ENCODE measurements at regions not wholly inside any gene's neighbourhood (a gene's known extent, or its start where the extent isn't known, plus 50 kb on each side); places are given as distances from the start of the nearest gene placed in this dataset.

GRCh38 chr5:58087905-58088304 lies 372.0 kb downstream of the PLK2 start:
- no peak overlapping the region for H3K4me3 ChIP-seq
- TF ChIP-seq POLR2AphosphoS5 (IDR thresholded peaks at IDR 0.05), result no peak
- no peak for TF ChIP-seq EP300 (IDR thresholded peaks at IDR 0.05)
- TF ChIP-seq POLR2A (IDR thresholded peaks at IDR 0.05), result no peak
- TF ChIP-seq CTCF (IDR thresholded peaks at IDR 0.05), result no peak
- H3K9me3 ChIP-seq, result no peaks in the 10 kb centered on the region
- H3K27me3 ChIP-seq, result no peaks in the 10 kb centered on the region
- no peaks in the 10 kb centered on the region for H3K4me1 ChIP-seq
- no peak overlapping the region for H3K27ac ChIP-seq
- DNase-seq (no peak), ATAC-seq (ENCODE audit: low FRiP score in 2 of 2) (no peak)
- 70 to 74% methylated on average over 2 of the region's 2 CpGs for WGBS, 2 donors
- no peaks in the 10 kb centered on the region for H3K36me3 ChIP-seq

GRCh38 chr5:58087123-58087522 lies 372.8 kb downstream of the PLK2 start:
- no peak for ATAC-seq (ENCODE audit: low FRiP score in 2 of 2)
- no peaks in the 10 kb centered on the region for H3K9me3 ChIP-seq
- no peak overlapping the region for H3K4me3 ChIP-seq
- H3K27ac ChIP-seq, result no peak overlapping the region
- no peak for DNase-seq
- no peaks in the 10 kb centered on the region for H3K4me1 ChIP-seq
- H3K27me3 ChIP-seq, result no peaks in the 10 kb centered on the region
- 56 to 80% methylated on average over 1 of the region's 1 CpG for WGBS, 2 donors
- TF ChIP-seq POLR2A (IDR thresholded peaks at IDR 0.05), result no peak
- H3K36me3 ChIP-seq, result no peaks in the 10 kb centered on the region

GRCh38 chr5:58085800-58086199 lies 374.1 kb downstream of the PLK2 start:
- DNase-seq (no peak), ATAC-seq (ENCODE audit: low FRiP score in 2 of 2) (no peak)
- no peak for TF ChIP-seq POLR2AphosphoS5 (IDR thresholded peaks at IDR 0.05)
- TF ChIP-seq CTCF (IDR thresholded peaks at IDR 0.05), result no peak
- TF ChIP-seq POLR2A (IDR thresholded peaks at IDR 0.05), result no peak
- TF ChIP-seq EP300 (IDR thresholded peaks at IDR 0.05), result no peak
- no peaks in the 10 kb centered on the region for H3K36me3 ChIP-seq
- H3K27me3 ChIP-seq, result no peaks in the 10 kb centered on the region
- no peak overlapping the region for H3K4me3 ChIP-seq
- no peaks in the 10 kb centered on the region for H3K9me3 ChIP-seq
- 87 to 94% methylated on average over 4 of the region's 4 CpGs for WGBS, 2 donors
- no peak overlapping the region for H3K27ac ChIP-seq
- no peaks in the 10 kb centered on the region for H3K4me1 ChIP-seq

GRCh38 chr5:58081435-58081834 lies 378.5 kb downstream of the PLK2 start:
- DNase-seq (no peak), ATAC-seq (ENCODE audit: low FRiP score in 2 of 2) (no peak)
- H3K27ac ChIP-seq, result no peak overlapping the region
- TF ChIP-seq EP300 (IDR thresholded peaks at IDR 0.05), result no peak
- TF ChIP-seq POLR2AphosphoS5 (IDR thresholded peaks at IDR 0.05), result no peak
- no peak for TF ChIP-seq CTCF (IDR thresholded peaks at IDR 0.05)
- no peak for TF ChIP-seq POLR2A (IDR thresholded peaks at IDR 0.05)
- no peaks in the 10 kb centered on the region for H3K9me3 ChIP-seq
- H3K4me1 ChIP-seq, result peaks cover 0 to 6% (median 0%) of the 10 kb centered on the region in 4 donors
- H3K27me3 ChIP-seq, result no peaks in the 10 kb centered on the region
- no peak overlapping the region for H3K4me3 ChIP-seq
- H3K36me3 ChIP-seq, result no peaks in the 10 kb centered on the region
- WGBS, 2 donors, result 72 to 74% methylated on average over 3 of the region's 3 CpGs

- DNase-seq (no peak), ATAC-seq (ENCODE audit: low FRiP score in 2 of 2) (no peak)
- no peaks in the 10 kb centered on the region for H3K9me3 ChIP-seq
- H3K27me3 ChIP-seq, result no peaks in the 10 kb centered on the region
- no peaks in the 10 kb centered on the region for H3K36me3 ChIP-seq
- H3K4me1 ChIP-seq, result peaks cover 0 to 6% (median 0%) of the 10 kb centered on the region in 4 donors
- H3K4me3 ChIP-seq, result no peak overlapping the region
- TF ChIP-seq EP300 (IDR thresholded peaks at IDR 0.05), result no peak
- no peak for TF ChIP-seq POLR2AphosphoS5 (IDR thresholded peaks at IDR 0.05)
- no peak for TF ChIP-seq CTCF (IDR thresholded peaks at IDR 0.05)
- no peak for TF ChIP-seq POLR2A (IDR thresholded peaks at IDR 0.05)
- 22 to 29% methylated on average over 1 of the region's 1 CpG for WGBS, 2 donors
- no peak overlapping the region for H3K27ac ChIP-seq
Observed at GRCh38 chr5:58080573-58080972, 379.3 kb downstream of the PLK2 start.
